Gastrocnemius medialis (tissue), 4 donors: ENCODE measurements at regions not wholly inside any gene's neighbourhood (a gene's known extent, or its start where the extent isn't known, plus 50 kb on each side); places are given as distances from the start of the nearest gene placed in this dataset.

Source experiments
- POLR2A ChIP-seq, 2 donors: fragments of 450-650 bp; IDR thresholded peaks; one replicate each; pipeline ENCODE4 v1.6.1; 2017; ENCODE audit warnings: antibody characterized with exemption in 2 of 2, mild to moderate bottlenecking in 2 of 2, moderate library complexity in 2 of 2
- TF ChIP-seq, protein P1 (sequence below), 5 experiments: fragments of 450-650 bp in 3 of 5; fragments of 200-600 bp in 2 of 5; sonication (generic) in 2 of 5; IDR thresholded peaks in 4 of 5; conservative IDR thresholded peaks in 1 of 5; 1 replicate in 4 of 5; 2 replicates in 1 of 5; pipeline ENCODE4 v1.5.1; 2016 to 2019; ENCODE audit warnings: antibody characterized with exemption in 5 of 5, mild to moderate bottlenecking in 3 of 5, moderate library complexity in 3 of 5

DNA sequence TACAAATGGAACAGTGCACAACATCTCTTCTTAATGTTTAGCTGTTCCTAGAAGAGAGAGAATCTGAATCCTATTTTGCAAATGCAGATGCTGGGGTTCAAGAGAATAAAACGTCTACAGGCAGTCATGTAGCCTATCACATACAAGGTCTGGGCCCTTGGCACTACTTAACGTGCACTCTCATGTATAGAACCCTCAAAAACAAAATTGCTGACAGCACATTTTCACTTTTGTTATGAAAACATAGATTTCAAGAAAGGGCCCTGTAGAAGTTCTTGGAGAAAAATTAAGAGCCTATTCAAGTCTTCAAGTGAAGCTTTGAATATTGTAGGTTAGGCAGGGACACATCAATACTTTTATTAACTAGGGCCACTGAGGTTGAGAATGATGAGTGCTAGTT, 504.3 kb upstream of the FAM98A start:
- TF ChIP-seq, protein P1, sequence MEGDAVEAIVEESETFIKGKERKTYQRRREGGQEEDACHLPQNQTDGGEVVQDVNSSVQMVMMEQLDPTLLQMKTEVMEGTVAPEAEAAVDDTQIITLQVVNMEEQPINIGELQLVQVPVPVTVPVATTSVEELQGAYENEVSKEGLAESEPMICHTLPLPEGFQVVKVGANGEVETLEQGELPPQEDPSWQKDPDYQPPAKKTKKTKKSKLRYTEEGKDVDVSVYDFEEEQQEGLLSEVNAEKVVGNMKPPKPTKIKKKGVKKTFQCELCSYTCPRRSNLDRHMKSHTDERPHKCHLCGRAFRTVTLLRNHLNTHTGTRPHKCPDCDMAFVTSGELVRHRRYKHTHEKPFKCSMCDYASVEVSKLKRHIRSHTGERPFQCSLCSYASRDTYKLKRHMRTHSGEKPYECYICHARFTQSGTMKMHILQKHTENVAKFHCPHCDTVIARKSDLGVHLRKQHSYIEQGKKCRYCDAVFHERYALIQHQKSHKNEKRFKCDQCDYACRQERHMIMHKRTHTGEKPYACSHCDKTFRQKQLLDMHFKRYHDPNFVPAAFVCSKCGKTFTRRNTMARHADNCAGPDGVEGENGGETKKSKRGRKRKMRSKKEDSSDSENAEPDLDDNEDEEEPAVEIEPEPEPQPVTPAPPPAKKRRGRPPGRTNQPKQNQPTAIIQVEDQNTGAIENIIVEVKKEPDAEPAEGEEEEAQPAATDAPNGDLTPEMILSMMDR (IDR thresholded peaks at IDR 0.05 in 4 of 5, conservative IDR thresholded peaks at IDR 0.05 in 1 of 5): no peak
- TF ChIP-seq POLR2A (IDR thresholded peaks at IDR 0.05): no peak
